Putamen (tissue), 1 donor: ENCODE measurements at regions not wholly inside any gene's neighbourhood (a gene's known extent, or its start where the extent isn't known, plus 50 kb on each side); places are given as distances from the start of the nearest gene placed in this dataset.
"Not testable (repeated sequence)": the region's sequence is repeated elsewhere in the genome, so short reads cannot be mapped to it uniquely, and the experiment has no call there.

Experiments
- DNase-seq: peaks from one replicate; pipeline ENCODE4 v3.0.0-alpha.2; 2016; ENCODE audit warnings: low spot score

DNA sequence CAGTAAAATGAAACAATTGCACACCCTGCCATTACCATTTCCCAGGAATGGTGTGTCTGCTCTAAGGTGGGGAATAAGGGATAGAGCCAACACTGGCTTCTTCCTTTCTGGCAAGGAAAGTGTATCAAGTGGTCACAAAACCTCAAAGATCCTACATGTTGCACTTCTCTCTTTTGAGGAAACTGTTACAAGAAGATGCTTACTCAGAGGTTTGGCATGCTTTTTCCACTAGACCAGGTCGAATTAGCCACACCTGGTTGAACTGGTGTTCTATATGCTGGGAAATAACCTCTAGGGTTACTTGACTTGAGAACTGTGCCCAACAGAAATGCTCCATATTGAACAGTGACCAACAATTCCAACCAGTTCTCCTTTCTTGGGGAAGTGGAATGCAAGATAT is 102.9 kb downstream of the LRRN1 start:
- no peak for DNase-seq

GRCh38 chr3:3906171-3906570 is 106.9 kb downstream of the LRRN1 start:
- DNase-seq, result no peak

DNA sequence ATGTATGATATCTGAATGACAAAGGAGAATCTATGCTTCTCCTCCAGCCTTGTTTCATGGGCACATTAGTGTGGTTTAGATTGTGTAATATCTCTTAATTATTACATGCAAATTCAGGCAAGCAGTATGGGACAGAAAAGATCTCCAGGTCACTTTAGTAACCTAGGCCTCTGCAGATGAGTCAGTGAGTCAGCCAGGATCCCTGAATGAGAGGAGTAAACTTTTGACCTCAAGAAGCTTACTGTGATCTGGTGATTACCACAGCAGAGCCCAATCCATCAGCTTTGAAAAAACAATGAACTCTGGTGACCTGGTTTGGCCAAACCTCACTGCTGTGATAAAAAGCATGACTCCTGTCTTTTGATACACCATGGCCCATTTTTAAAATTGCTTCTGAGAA is 107.8 kb downstream of the LRRN1 start:
- no peak for DNase-seq

DNA sequence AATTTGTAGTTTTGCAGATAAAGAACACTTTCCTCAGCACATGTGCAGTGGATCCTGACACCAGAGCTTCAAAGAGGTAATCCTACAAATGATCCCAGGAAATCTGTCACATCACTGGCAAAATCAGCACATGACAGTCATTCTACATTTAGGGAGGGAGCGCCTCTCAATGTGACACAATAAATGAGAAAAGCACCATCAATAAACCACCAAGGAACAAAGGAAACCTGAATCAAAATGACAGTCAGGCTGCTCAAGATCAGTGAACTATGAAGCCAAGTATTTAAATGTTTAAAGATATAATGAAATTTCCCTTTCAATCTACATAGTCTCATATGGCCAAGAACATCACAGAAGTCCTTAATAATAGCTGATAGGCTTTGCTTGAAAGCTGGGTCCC is 119.5 kb downstream of the LRRN1 start:
- DNase-seq, result no peak

DNA sequence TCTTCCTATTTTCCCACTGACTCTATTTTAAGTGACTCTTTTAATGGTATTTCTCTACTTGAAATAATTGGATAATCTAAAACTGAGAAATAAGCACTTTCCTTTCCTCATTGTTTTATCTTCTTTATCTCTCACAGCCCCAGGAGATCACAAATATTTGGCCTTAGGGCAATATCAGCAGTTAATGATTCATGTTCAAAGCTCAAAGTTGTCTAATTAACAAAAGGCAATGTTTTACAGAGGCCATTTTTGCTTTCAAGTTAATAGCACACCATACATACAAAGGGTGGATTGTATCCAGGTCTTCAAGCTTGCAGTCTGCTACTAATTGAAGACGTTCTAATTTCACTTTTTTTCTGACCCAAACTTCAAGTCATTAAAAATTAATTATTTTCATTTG is 120.1 kb downstream of the LRRN1 start:
- DNase-seq, result no peak

- no peak for DNase-seq
Observed at GRCh38 chr3:3923619-3924018, 124.4 kb downstream of the LRRN1 start.

DNA sequence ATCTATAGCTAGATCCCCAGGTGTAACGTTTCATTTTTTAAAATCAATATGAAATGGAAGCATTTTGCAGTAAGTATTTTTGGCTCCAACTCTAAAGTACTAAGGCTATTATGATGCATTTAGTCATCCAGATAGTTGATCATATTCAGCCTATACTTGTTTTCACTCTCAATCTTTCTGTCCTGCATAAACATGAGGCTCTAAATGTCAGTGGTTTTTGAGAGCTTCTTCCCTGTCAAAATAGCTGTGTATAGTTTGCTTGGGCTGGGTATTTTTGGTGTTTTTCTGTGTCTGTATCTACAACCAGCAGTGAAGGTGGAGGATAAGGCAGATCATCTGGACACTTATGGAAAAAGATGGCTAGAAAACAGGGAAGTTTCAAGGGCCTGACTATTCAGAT is 128.0 kb downstream of the LRRN1 start:
- DNase-seq, result no peak

GRCh38 chr3:3927965-3928364 is 128.7 kb downstream of the LRRN1 start:
- no peak for DNase-seq

GRCh38 chr3:3941380-3941779 is 142.1 kb downstream of the LRRN1 start:
- DNase-seq, result not testable (repeated sequence)

DNA sequence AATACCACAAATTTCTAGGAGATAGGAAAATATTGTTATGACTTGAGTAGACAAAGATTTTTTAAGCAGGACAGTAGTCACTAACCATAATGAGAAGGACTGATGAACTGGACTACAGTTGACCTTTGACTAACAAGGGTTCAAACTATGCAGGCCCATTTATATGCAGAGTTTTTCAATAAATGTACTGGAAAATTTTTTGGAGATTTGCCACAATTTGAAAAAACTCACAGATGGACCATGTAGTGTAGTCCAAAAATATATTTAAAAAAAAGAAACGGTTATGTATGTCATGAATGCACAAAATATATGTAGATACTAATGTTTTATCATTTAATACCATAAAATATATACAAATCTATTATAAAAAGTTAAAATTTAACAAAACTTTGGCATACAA is 151.8 kb downstream of the LRRN1 start:
- no peak for DNase-seq

DNA sequence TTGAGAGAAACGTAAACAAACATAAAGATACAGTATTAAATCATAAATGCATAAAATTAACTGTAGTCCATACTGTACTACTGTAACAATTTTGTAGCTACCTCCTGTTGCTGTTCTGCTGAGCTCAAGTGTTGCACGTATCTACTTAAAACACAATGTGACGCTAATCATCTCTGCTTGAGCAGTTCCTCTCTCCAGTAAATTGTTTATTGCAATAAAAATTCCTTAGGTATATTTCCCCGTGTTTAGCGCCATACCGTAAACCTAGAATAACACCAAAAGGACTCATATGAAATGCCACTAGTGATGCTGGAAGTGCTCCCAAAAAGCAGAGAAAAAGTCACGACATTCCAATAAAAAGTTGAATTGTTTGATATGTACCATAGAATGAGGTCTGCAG is 152.3 kb downstream of the LRRN1 start:
- DNase-seq, result no peak

DNA sequence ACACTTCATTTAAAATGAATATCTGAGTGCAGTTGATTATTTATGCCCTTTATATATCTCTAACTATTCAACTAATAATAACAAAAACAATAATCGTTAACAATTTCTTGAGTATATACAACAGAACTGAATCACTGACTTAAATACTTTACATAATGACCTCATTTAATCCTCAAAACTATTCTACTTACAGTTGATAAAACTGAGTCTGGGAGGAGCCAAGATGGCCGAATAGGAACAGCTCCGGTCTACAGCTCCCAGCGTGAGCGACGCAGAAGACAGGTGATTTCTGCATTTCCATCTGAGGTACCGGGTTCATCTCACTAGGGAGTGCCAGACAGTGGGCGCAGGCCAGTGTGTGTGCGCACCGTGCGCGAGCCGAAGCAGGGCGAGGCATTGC is 163.6 kb downstream of the LRRN1 start:
- not testable (repeated sequence) for DNase-seq

- DNase-seq, result no peak
Observed at GRCh38 chr3:3984053-3984452, 184.8 kb downstream of the LRRN1 start.

- no peak for DNase-seq
Observed at GRCh38 chr3:3991598-3991997, 192.4 kb downstream of the LRRN1 start.

- no peak for DNase-seq
Observed at GRCh38 chr3:3992312-3992874, 193.2 kb downstream of the LRRN1 start.

DNA sequence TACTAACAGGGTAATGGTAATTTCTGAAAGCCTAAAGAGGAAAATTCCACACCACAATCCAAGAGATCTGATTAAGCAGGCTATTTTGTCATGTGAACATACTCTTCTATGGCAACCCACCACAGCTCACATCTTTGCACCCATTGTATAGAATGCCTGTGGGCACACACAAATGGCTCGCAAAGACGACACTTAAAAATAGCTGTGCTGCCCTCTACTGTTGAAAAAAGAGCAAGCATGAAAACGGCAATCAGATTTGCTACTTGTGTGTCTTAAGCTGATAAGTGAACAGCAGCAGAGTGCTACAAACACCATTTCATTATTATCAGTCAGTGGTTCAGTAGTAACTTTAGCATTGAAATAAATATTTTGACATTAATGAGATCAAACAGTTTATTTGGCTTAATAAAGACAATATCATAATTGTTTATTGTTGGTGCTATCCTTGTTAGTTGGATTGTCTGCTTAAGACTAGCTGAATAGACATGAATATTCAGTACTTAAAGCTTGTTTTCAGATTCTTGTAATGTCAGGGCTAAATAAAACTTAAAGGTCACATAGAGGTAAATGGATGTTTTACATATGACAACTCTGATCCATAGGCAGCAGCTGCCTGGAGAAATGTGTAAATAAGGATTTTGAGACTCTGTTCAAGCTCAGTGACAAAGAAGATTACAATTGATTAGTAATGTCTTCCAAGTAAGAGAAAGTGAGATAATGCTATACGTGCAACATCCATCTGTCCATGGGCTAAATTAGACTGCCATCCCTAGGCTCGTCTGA is 199.1 kb downstream of the LRRN1 start:
- peak; percentile 15 for DNase-seq

- not testable (repeated sequence) for DNase-seq
Observed at GRCh38 chr3:3999340-3999739, 200.1 kb downstream of the LRRN1 start.

GRCh38 chr3:4001976-4002375 is 202.7 kb downstream of the LRRN1 start:
- DNase-seq, result no peak

GRCh38 chr3:4006288-4006687 is 207.1 kb downstream of the LRRN1 start:
- DNase-seq, result no peak

DNA sequence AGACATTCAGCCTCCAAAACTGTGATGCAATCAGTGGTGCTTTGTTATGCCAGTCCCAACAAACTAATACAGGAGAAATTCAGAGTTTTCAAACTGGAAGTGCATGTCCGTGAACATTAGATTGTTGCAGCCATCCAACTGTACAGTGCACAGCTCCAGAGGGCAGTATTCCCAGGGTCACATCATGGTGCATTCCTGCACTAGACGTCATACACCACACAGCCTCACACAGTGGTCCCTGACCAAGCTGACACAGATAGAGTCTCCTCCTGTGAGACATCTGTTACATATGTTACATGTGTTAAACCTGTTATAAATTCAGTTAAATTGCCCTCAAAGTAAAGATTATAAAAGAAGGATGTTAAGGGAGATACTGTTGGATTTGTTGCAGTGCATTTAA is 209.0 kb downstream of the LRRN1 start:
- no peak for DNase-seq

- no peak for DNase-seq
Observed at GRCh38 chr3:4011166-4011565, 211.9 kb downstream of the LRRN1 start.

GRCh38 chr3:4015426-4015825 is 216.2 kb downstream of the LRRN1 start:
- DNase-seq, result no peak

DNA sequence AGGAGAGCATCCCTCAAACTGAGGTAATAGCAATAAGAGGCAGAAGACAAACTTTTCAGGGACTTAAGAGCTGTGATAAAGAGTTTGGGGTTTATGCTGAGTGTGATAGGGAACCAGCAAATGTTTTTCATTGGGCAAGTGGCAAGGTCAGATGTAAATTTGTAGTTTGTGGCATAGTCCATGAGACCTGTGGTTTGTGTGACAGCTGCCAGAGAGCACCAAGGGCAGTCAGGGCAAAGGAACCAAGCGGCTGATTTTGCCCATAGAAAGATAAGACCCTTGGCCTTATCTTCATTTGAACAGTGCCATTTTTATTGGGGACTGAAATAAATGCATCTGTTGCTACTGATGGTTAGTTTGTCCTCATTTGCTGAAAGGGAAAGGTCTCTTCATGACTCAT is 220.3 kb downstream of the LRRN1 start:
- no peak for DNase-seq

DNA sequence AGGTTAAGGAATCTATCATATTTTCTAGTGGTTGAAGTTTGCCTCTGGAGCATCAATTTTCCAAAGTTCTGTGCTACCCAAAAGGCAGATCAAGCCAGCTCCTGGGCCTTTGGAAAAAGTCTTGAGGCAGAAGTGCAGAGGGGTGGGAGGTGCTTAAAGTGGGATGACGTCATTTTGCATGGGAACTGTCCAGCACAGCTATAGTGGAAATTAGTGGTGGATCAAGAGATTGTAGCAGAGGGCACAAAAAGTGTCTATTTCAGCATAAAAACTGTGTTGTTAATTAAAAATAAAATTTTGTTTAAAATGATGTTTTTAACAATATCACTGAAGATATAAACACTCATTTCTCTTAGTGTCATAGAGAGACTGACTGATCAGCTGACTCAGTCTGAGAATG is 221.9 kb downstream of the LRRN1 start:
- DNase-seq, result no peak
